ENCODE measurements at regions not wholly inside any gene's neighbourhood (a gene's known extent, or its start where the extent isn't known, plus 50 kb on each side); places are given as distances from the start of the nearest gene placed in this dataset.

DNA sequence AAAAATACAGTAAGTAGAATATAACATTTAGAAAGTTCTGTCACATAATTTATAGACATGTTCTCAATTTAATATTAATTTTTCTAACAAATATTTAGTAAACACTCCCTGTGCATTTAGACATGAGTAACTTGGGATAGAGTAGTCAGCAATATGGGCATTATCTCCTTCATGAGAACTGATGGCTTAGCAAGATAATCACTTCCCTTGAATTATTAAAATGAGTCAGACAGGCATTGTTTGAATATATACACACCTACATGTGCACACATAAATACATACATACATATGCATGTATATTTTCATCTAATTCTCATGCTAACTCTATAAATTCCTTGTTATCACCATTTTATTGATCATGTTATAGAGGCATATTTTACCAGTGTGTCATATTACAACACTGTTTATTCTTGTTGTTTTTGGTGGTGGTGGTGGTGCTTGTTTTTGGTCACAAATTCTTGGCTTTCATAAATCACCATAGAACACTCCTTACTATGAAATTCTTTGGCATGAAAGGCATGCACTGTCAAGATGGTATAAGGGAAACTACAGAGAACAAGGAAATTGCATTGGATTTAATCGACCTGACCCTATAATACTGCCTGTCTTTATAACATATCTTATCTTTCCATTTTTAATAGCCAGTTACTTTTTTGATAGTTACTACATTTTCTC, 434.5 kb upstream of the MANEA start:
- no peak overlapping the region for H3K4me3 ChIP-seq
- no peak for DNase-seq
- no peaks in the 10 kb centered on the region for H3K36me3 ChIP-seq
- intact Hi-C loops (cut with DNase I; ENCODE audit: low total_unique reads) = no loop called here
- H3K4me1 ChIP-seq = no peaks in the 10 kb centered on the region
- H3K27me3 ChIP-seq (replicated peaks in 1 of 7) = no peaks in the 10 kb centered on the region
- WGBS, 5 donors = 57 to 79% (median 68%) methylated on average over 1 of the region's 1 CpG
- H3K27ac ChIP-seq = no peak overlapping the region
- H3K9me3 ChIP-seq = no peaks in the 10 kb centered on the region
- TF ChIP-seq POLR2A (IDR thresholded peaks at IDR 0.05) (no peak), POLR2AphosphoS5 (IDR thresholded peaks at IDR 0.05) (no peak)
- TF ChIP-seq, protein P1, sequence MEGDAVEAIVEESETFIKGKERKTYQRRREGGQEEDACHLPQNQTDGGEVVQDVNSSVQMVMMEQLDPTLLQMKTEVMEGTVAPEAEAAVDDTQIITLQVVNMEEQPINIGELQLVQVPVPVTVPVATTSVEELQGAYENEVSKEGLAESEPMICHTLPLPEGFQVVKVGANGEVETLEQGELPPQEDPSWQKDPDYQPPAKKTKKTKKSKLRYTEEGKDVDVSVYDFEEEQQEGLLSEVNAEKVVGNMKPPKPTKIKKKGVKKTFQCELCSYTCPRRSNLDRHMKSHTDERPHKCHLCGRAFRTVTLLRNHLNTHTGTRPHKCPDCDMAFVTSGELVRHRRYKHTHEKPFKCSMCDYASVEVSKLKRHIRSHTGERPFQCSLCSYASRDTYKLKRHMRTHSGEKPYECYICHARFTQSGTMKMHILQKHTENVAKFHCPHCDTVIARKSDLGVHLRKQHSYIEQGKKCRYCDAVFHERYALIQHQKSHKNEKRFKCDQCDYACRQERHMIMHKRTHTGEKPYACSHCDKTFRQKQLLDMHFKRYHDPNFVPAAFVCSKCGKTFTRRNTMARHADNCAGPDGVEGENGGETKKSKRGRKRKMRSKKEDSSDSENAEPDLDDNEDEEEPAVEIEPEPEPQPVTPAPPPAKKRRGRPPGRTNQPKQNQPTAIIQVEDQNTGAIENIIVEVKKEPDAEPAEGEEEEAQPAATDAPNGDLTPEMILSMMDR (IDR thresholded peaks at IDR 0.05 in 8 of 11, conservative IDR thresholded peaks at IDR 0.05 in 3 of 11) = no peak

DNA sequence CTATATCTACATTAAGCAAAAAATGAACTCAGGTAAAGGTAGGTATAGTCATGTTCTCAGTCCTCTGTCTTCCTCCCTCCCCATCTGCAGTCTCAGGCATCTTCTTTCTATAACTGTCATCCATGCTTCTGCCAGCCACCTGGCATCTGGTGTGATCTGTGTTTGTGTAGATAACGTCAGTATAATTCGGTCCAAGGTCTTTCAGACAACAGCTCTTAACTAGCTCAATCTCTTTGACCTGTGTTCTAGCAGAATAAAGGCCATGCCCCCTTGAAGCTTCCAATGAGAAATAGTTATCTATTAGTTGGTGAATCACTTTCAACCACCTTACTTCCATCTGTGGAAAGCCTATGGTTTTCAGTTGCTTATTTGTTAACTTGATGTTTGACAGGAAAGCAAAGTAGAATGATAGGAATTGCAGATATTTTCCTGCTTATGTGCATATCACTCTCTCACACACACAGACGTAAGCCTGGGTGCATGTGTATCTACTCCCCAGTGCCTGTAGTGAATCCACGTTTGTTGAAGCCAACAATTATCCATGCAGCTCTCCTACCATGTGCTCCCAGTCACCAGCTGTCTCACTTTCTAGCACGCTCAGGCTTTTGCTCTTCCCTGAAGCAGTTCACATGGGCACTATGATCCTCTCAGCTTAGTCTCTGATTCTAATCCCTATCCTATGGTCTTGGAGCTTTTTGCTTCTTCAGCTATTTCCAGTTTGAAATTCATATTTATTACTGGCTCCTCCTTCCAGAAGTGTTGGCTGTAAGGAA, 433.7 kb upstream of the MANEA start:
- Histone ChIP-seq H3K9me3 (no peaks in the 10 kb centered on the region), H3K4me3 (no peak overlapping the region), H3K27ac (no peak overlapping the region), H3K36me3 (no peaks in the 10 kb centered on the region), H3K4me1 (no peaks in the 10 kb centered on the region), H3K27me3 (replicated peaks in 1 of 7) (no peaks in the 10 kb centered on the region)
- WGBS, 5 donors = 52 to 69% (median 56%) methylated on average over 5 of the region's 5 CpGs
- intact Hi-C loops (cut with DNase I; ENCODE audit: low total_unique reads) = no loop called here
- no peak for DNase-seq
- no peak for TF ChIP-seq POLR2AphosphoS5 (IDR thresholded peaks at IDR 0.05)
- no peak for TF ChIP-seq POLR2A (IDR thresholded peaks at IDR 0.05)
- TF ChIP-seq, protein P1 (IDR thresholded peaks at IDR 0.05 in 8 of 11, conservative IDR thresholded peaks at IDR 0.05 in 3 of 11) = no peak

DNA sequence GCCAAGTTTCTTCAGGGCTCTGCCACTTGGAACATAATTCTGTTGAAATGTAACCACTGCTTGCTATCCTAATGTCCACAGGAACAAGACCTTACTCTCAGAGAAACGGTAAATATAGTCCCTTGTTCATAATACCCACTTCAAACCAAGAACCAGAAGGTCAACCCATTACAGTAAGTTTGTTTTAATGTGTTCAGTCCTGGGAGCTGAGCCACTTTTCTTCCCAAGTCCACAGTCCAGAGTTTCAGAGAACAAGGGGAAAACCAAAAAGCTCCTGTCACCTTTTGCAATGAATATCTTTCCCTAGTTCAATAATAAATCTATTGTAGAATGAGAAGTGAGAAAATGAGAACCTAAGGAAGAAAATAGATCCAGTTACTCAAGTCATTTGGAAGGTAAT, 431.9 kb upstream of the MANEA start:
- Histone ChIP-seq H3K27ac (no peak overlapping the region), H3K27me3 (replicated peaks in 1 of 7) (no peaks in the 10 kb centered on the region), H3K36me3 (no peaks in the 10 kb centered on the region), H3K9me3 (no peaks in the 10 kb centered on the region), H3K4me3 (no peak overlapping the region), H3K4me1 (no peaks in the 10 kb centered on the region)
- DNase-seq = no peak
- WGBS, 5 donors = 47 to 65% (median 50%) methylated on average over 1 of the region's 1 CpG
- no peak for TF ChIP-seq POLR2AphosphoS5 (IDR thresholded peaks at IDR 0.05)
- TF ChIP-seq, protein P1 (IDR thresholded peaks at IDR 0.05 in 8 of 11, conservative IDR thresholded peaks at IDR 0.05 in 3 of 11) = no peak
- intact Hi-C loops (cut with DNase I; ENCODE audit: low total_unique reads) = no loop called here

DNA sequence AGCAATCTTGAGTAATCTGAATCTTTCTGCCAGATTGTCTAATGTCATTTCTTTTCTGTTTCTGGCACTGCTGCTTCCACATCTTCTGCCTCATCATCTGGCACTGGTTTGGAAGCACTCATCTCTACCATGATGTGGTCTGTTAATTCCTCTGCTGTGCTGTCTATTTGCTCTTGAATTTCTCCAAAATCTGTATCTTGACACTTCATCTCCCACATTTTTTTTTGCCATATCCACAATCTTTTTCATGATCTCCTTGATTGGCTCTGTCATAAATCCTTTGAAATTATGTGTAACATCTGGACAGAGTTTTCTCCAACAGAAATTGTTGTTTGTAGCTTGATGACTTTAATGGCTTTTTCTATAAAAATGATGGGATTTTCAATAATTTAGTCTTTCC, 417.8 kb upstream of the MANEA start:
- Histone ChIP-seq H3K27ac (no peak overlapping the region), H3K36me3 (no peaks in the 10 kb centered on the region), H3K9me3 (no peaks in the 10 kb centered on the region), H3K4me1 (no peaks in the 10 kb centered on the region), H3K27me3 (replicated peaks in 1 of 7) (no peaks in the 10 kb centered on the region), H3K4me3 (no peak overlapping the region)
- no peak for TF ChIP-seq POLR2AphosphoS5 (IDR thresholded peaks at IDR 0.05)
- no peak for TF ChIP-seq POLR2A (IDR thresholded peaks at IDR 0.05)
- TF ChIP-seq, protein P1 (IDR thresholded peaks at IDR 0.05 in 8 of 11, conservative IDR thresholded peaks at IDR 0.05 in 3 of 11) = no peak
- intact Hi-C loops (cut with DNase I; ENCODE audit: low total_unique reads) = no loop called here
- no peak for DNase-seq
